BLaER1 (cell line): ENCODE measurements at regions not wholly inside any gene's neighbourhood (a gene's known extent, or its start where the extent isn't known, plus 50 kb on each side); places are given as distances from the start of the nearest gene placed in this dataset.
"Not testable (repeated sequence)": the region's sequence is repeated elsewhere in the genome, so short reads cannot be mapped to it uniquely, and the experiment has no call there.

Source experiments
- H3K27ac ChIP-seq: shearing (Covaris generic); formaldehyde crosslinking; 2 replicates; pipeline ENCODE4 v1.8.1; 2022
- H3K27me3 ChIP-seq: shearing (Covaris generic); formaldehyde crosslinking; 2 replicates; pipeline ENCODE4 v1.8.1; 2022
- H3K36me3 ChIP-seq: shearing (Covaris generic); formaldehyde crosslinking; 2 replicates; pipeline ENCODE4 v1.8.1; 2022
- H3K4me1 ChIP-seq: shearing (Covaris generic); formaldehyde crosslinking; 2 replicates; pipeline ENCODE4 v1.8.1; 2022
- H3K4me2 ChIP-seq: shearing (Covaris generic); formaldehyde crosslinking; 2 replicates; pipeline ENCODE4 v1.8.1; 2022
- H3K4me3 ChIP-seq: shearing (Covaris generic); formaldehyde crosslinking; 2 replicates; pipeline ENCODE4 v1.8.1; 2022
- H3K9ac ChIP-seq: shearing (Covaris generic); formaldehyde crosslinking; 2 replicates; pipeline ENCODE4 v1.8.1; 2022
- H3K9me3 ChIP-seq: shearing (Covaris generic); formaldehyde crosslinking; 2 replicates; pipeline ENCODE4 v1.8.1; 2022
- H4K20me1 ChIP-seq: shearing (Covaris generic); formaldehyde crosslinking; 2 replicates; pipeline ENCODE4 v1.8.1; 2022
- Cebpa-rat ChIP-seq: shearing (Covaris generic); IDR thresholded peaks from 2 replicates; pipeline ENCODE4 v1.8.1; 2022

DNA sequence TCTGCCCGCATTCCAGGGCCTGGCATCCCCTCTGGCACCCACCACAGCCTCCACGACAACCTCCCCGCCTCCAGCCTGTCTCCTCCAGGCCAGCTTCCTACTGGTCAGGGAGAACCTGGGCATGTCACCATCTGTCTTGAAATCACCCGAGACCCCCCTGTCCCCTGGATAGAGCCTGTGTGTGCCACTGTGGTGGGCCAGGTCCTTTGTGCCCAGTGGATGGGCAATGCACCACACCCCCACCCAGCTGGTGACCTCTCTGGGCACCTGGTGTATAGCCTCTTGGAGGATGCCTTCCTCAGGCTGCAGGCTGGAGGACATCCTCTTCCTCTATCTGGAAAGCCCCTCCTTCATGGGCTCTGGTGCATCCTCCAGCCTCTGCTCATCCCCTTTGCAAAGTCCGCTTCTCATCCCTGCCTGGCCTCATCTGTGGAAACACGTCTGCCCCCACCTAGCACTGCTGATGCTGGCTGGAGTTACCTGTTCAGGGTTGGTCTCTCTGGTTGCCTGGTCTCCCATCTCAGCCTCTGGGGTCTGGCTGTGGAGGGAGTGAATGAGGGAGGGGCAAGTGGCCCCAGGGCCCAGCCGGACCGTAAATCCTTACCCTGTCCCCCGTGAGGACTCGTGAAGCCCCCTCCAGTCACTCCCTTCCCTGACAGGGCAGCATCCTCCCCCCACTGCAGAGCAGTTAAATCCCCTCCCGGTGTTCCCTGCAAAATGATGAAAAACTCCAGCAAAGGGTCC, 589.6 kb downstream of the TBC1D22A start:
- H3K9me3 ChIP-seq = 0 out of 2 replicates have a peak, but pooled peaks cover 7% of the 10 kb centered on the region
- H3K4me3 ChIP-seq = no peak overlapping the region
- H3K27me3 ChIP-seq = no peaks in the 10 kb centered on the region
- no peaks in the 10 kb centered on the region for H4K20me1 ChIP-seq
- no peaks in the 10 kb centered on the region for H3K36me3 ChIP-seq
- H3K4me1 ChIP-seq = no peaks in the 10 kb centered on the region
- H3K9ac ChIP-seq = no peak overlapping the region
- TF ChIP-seq Cebpa-rat = no peak
- H3K27ac ChIP-seq = no peak overlapping the region
- H3K4me2 ChIP-seq = no peak overlapping the region

DNA sequence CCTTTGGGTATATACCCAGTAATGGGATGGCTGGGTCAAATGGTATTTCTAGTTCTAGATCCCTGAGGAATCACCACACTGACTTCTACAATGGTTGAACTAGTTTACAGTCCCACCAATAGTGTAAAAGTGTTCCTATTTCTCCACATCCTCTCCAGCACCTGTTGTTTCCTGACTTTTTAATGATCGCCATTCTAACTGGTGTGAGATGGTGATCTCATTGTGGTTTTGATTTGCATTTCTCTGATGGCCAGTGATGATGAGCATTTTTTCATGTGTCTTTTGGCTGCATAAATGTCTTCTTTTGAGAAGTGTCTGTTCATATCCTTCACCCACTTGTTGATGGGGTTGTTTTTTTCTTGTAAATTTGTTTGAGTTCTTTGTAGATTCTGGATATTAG, 583.8 kb downstream of the TBC1D22A start:
- H3K4me1 ChIP-seq, H4K20me1 ChIP-seq, H3K27me3 ChIP-seq, H3K9me3 ChIP-seq, H3K4me3 ChIP-seq, H3K4me2 ChIP-seq, H3K27ac ChIP-seq, H3K36me3 ChIP-seq, H3K9ac ChIP-seq: not testable (repeated sequence)

DNA sequence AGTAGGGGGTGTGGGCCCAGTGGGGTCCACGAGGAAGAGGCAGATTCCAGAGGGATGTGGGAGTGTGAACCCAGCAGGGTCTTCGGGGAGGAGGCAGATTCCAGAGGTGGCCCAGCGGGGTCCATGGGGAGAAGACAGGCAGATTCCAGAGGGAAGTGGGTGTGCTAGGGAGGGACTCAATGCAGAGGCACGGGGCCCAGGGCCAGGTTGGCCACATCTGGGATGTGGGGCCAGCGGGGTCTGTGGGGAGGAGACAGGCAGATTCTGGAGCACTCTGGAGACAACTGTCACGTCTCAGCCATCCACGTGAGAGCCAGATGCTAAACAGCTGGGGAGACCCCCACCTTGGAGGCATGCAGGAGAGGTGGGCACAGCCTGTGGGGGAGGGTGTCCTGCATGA, 582.6 kb downstream of the TBC1D22A start:
- Histone ChIP-seq H3K27me3 (no peaks in the 10 kb centered on the region), H3K9me3 (0 out of 2 replicates have a peak, but pooled peaks cover 4% of the 10 kb centered on the region), H4K20me1 (no peaks in the 10 kb centered on the region), H3K36me3 (no peaks in the 10 kb centered on the region), H3K4me1 (no peaks in the 10 kb centered on the region), H3K4me2 (no peak overlapping the region), H3K4me3 (no peak overlapping the region), H3K9ac (no peak overlapping the region), H3K27ac (no peak overlapping the region)
- no peak for TF ChIP-seq Cebpa-rat

DNA sequence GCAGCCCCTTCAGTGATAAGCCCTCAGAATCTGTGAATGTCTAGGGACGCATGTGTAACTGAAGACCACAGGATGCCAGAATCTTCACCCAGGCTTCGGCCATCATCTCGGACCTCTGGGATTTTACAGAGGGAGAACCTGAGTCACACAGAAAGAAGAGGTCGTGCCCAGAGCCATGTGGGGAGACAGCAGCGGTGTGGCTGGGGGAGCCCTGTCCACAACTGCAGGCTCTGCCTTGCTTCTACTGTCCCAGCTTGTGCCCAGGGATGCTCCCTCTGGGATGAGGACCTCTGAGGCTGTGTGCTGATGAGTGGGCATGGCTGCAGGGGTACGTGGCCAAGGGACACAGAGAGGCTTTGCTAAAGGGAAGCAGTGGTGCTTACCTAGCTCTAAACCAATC, 582.0 kb downstream of the TBC1D22A start:
- H3K27me3 ChIP-seq = no peaks in the 10 kb centered on the region
- H4K20me1 ChIP-seq = no peaks in the 10 kb centered on the region
- TF ChIP-seq Cebpa-rat = no peak
- no peak overlapping the region for H3K27ac ChIP-seq
- H3K9me3 ChIP-seq = 0 out of 2 replicates have a peak, but pooled peaks cover 4% of the 10 kb centered on the region
- H3K4me2 ChIP-seq = no peak overlapping the region
- no peaks in the 10 kb centered on the region for H3K4me1 ChIP-seq
- no peak overlapping the region for H3K4me3 ChIP-seq
- H3K36me3 ChIP-seq = no peaks in the 10 kb centered on the region
- H3K9ac ChIP-seq = no peak overlapping the region

DNA sequence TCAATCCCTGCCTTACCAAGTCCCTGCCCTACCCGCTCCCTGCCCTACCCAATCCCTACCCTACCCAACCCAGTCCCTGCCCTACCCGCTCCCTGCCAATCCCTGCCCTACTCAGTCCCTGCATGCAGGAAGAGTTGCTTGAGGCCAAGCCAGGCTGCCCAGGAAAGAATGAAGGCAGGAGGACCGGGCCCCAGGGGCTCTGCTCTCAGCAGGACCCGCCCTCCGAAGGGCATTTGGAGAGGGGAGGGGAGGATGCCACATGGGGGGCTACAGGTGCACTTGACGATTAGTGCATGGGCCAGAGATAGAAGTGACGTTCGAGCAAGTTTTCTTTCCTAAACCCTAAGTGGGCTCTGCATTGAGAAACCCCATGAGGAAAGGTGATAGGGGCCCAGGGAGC, 581.2 kb downstream of the TBC1D22A start:
- no peaks in the 10 kb centered on the region for H3K4me1 ChIP-seq
- H3K4me3 ChIP-seq = no peak overlapping the region
- H3K36me3 ChIP-seq = no peaks in the 10 kb centered on the region
- H3K27ac ChIP-seq = no peak overlapping the region
- H3K9me3 ChIP-seq = 0 out of 2 replicates have a peak, but pooled peaks cover 4% of the 10 kb centered on the region
- TF ChIP-seq Cebpa-rat = no peak
- H3K27me3 ChIP-seq = no peaks in the 10 kb centered on the region
- H4K20me1 ChIP-seq = no peaks in the 10 kb centered on the region
- H3K9ac ChIP-seq = no peak overlapping the region
- no peak overlapping the region for H3K4me2 ChIP-seq

DNA sequence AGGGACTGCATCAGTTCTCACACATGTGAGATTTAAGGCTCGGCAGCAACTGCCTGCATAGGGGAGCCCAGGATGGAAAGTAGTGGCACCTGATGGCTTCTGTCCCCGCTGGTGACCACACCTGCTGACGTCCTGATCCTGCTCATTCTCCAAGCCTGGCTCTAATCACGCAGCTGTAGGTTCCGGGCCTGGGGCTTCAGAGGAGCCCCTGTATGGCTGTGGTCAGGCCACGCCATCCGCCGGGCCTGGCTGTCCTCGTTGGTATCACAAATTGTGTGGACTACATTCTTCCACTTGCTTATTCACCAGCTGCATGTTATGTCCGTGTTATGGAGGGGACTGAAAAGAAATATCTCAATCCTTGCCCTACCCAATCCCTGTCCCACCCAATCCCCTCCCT, 580.0 kb downstream of the TBC1D22A start:
- Histone ChIP-seq H3K9me3 (0 out of 2 replicates have a peak, but pooled peaks cover 4% of the 10 kb centered on the region), H3K27me3 (no peaks in the 10 kb centered on the region), H3K9ac (no peak overlapping the region), H3K4me3 (no peak overlapping the region), H3K27ac (no peak overlapping the region), H4K20me1 (no peaks in the 10 kb centered on the region), H3K36me3 (no peaks in the 10 kb centered on the region), H3K4me1 (no peaks in the 10 kb centered on the region), H3K4me2 (no peak overlapping the region)
- no peak for TF ChIP-seq Cebpa-rat

DNA sequence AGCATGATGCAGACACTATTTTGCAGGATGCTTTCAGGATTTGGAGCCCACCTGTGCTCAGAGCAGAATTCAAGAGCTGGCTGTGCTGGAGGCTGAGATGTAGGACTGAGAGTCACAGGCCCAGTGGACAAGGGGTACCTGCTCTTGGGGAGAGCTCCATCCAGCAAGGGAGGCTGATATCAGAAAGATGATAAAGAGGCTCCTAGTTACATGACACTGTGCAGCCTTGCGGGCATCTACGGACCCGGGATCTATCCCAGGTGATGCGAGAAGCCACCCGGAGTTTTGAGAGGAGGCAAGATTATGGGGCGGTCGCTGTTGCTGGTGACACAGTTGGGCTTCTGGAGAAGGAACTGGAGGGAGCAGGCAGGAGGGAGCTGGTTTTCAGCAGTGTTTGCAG, 579.0 kb downstream of the TBC1D22A start:
- H3K27me3 ChIP-seq = no peaks in the 10 kb centered on the region

DNA sequence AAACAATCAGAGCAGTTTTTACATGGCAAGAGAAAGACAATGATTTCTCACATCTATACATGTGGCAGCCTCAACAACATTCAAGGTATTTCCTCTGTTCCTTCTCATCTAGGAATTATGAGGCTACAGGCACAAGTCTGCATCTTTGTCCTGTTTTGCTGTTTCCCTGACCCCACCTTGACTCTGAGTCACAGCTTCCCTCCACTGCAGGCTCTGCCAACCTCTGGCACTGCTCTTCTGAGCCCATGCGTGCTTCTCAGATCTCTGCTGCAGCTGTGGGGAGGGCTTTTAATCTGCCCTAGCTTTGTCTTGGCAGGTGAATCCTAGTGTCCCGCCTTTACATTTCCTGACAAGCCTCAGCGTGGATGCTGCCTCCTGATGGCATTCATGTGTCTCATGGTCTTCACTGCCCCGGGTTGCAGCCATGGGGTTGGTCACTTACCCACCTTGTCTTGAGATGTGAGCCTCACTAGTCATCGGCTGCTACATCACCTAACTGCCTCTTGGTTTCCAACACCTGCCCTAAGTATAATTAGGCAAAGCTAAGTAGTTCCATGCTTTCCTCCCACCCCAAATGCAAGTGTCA, 578.5 kb downstream of the TBC1D22A start:
- TF ChIP-seq Cebpa-rat = no peak
- Histone ChIP-seq H4K20me1 (no peaks in the 10 kb centered on the region), H3K36me3 (no peaks in the 10 kb centered on the region), H3K9ac (no peak overlapping the region), H3K4me2 (no peak overlapping the region), H3K9me3 (0 out of 2 replicates have a peak, but pooled peaks cover 4% of the 10 kb centered on the region), H3K4me1 (no peaks in the 10 kb centered on the region), H3K4me3 (no peak overlapping the region), H3K27me3 (no peaks in the 10 kb centered on the region), H3K27ac (no peak overlapping the region)

More for the DNA sequence above, 579.0 kb downstream of the TBC1D22A start:
- no peaks in the 10 kb centered on the region for H3K4me1 ChIP-seq
- TF ChIP-seq Cebpa-rat = no peak
- H4K20me1 ChIP-seq = no peaks in the 10 kb centered on the region
- H3K27ac ChIP-seq = no peak overlapping the region
- H3K9ac ChIP-seq = no peak overlapping the region
- H3K36me3 ChIP-seq = no peaks in the 10 kb centered on the region
- H3K4me2 ChIP-seq = no peak overlapping the region
- 0 out of 2 replicates have a peak, but pooled peaks cover 4% of the 10 kb centered on the region for H3K9me3 ChIP-seq
- H3K4me3 ChIP-seq = no peak overlapping the region

DNA sequence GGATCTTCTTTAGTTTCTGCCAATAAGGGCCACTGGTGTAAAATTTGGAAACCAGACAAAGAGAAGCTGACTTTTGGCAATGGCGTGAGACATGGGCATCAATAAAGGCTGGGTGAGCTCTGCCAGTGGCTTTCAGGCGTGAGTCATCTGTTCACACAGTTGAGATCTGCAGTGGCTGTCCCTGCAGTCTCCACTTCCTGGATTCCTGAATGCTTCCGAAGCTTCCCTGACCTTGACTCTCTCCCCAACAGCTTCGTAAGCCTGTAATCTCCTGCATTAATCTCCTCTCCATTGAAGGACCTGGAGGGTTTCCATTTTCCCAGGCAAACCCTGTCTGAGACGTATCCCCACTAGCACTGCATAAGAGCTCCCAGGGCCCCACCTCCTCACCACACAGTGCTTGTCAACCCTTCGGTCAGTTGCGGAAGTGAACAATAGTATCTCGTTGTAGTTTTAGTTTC, 574.7 kb downstream of the TBC1D22A start:
- Histone ChIP-seq H3K27ac (no peak overlapping the region), H3K4me2 (no peak overlapping the region), H3K36me3 (no peaks in the 10 kb centered on the region), H3K4me1 (peaks cover 17% of the 10 kb centered on the region), H3K9me3 (no peaks in the 10 kb centered on the region; the same call in 1 of the 2 replicates), H3K27me3 (no peaks in the 10 kb centered on the region), H4K20me1 (no peaks in the 10 kb centered on the region), H3K9ac (no peak overlapping the region), H3K4me3 (no peak overlapping the region)
- TF ChIP-seq Cebpa-rat = no peak

DNA sequence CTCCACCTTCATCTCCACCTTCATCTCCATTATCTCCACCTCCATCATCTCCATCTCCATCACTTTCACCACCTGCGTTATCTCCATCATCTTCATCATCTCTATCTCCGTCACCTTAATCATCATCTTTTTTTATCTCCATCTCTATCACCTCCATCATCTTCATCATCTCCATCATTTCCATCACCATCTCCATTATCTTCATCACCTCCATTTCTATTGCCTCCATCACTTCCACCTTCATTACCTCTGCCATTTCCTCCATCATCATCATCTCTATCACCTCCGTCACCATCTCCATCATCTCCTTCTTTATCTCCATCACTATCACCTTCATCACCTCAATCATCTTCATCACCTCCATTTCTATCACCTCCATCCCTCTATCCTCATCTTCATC, 573.5 kb downstream of the TBC1D22A start:
- Histone ChIP-seq H4K20me1 (no peaks in the 10 kb centered on the region), H3K9me3 (no peaks in the 10 kb centered on the region; the same call in 1 of the 2 replicates), H3K4me1 (peaks cover 17% of the 10 kb centered on the region), H3K27me3 (no peaks in the 10 kb centered on the region), H3K4me2 (no peak overlapping the region; the same call in 1 of the 2 replicates), H3K4me3 (no peak overlapping the region), H3K9ac (no peak overlapping the region), H3K27ac (no peak overlapping the region), H3K36me3 (no peaks in the 10 kb centered on the region)
- no peak for TF ChIP-seq Cebpa-rat
